ENCODE measurements at regions not wholly inside any gene's neighbourhood (a gene's known extent, or its start where the extent isn't known, plus 50 kb on each side); places are given as distances from the start of the nearest gene placed in this dataset.

- TF ChIP-seq EP300 (IDR thresholded peaks at IDR 0.05), result no peak
- TF ChIP-seq CTCF (IDR thresholded peaks at IDR 0.05), result no peak
- TF ChIP-seq POLR2A (IDR thresholded peaks at IDR 0.05), result no peak
Observed at GRCh38 chr22:49704345-49705215, 123.1 kb downstream of the BRD1 start.

Measured in tibial nerve (tissue), 4 donors.